GM12873 (cell line): ENCODE measurements at regions not wholly inside any gene's neighbourhood (a gene's known extent, or its start where the extent isn't known, plus 50 kb on each side); places are given as distances from the start of the nearest gene placed in this dataset.

Experiments
- TF ChIP-seq, protein P1 (sequence below): IDR thresholded peaks from 2 replicates; pipeline ENCODE4 v1.5.1; 2012; ENCODE audit warnings: low read depth, mild to moderate bottlenecking, moderate library complexity, low read length, control low read depth; ENCODE audit not compliant: insufficient read depth; ENCODE audit errors: missing control alignments

DNA sequence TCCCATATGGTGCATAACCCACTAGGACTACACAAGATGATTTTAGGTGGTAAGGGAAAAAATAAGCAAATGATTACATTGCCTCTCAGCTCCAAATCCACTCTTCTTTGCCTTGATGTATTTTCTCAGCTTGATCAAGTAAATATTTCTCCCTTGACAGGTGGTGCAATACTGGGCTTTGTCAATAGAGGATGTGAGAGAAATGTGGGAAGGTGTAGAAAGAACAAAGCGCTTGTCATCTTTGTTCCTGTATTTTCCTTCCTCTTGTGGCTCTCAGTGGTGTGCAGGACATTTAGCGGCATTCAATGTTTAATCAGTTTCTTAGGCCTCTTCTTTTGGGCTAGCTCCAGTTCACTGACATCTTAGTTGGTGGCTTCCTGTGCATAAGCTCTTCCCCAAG is 1165.8 kb upstream of the GOT2 start:
- TF ChIP-seq, protein P1, sequence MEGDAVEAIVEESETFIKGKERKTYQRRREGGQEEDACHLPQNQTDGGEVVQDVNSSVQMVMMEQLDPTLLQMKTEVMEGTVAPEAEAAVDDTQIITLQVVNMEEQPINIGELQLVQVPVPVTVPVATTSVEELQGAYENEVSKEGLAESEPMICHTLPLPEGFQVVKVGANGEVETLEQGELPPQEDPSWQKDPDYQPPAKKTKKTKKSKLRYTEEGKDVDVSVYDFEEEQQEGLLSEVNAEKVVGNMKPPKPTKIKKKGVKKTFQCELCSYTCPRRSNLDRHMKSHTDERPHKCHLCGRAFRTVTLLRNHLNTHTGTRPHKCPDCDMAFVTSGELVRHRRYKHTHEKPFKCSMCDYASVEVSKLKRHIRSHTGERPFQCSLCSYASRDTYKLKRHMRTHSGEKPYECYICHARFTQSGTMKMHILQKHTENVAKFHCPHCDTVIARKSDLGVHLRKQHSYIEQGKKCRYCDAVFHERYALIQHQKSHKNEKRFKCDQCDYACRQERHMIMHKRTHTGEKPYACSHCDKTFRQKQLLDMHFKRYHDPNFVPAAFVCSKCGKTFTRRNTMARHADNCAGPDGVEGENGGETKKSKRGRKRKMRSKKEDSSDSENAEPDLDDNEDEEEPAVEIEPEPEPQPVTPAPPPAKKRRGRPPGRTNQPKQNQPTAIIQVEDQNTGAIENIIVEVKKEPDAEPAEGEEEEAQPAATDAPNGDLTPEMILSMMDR = no peak

- TF ChIP-seq, protein P1 = no peak
Measured at GRCh38 chr16:59892376-59892775, 1158.3 kb upstream of the GOT2 start.

DNA sequence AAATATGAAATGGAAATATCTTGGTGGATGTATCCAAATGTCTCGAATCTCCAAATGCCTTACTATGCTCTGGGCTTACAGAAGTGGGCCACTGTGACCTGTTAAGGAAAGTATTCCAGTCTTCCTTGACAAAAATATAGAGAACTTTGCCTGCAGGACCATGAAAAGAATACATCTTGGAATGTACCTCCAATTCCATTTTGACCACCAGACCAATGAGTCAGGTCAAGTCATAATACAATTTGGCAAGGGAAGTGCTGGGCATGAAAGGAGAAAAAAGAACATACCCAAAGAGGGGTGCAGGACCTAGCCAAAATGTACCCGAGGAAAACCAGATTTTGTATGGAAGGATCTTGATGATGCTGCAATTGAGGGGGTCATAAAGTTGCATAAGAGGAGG is 1153.7 kb upstream of the GOT2 start:
- TF ChIP-seq, protein P1 = no peak

- TF ChIP-seq, protein P1 = no peak
Measured at GRCh38 chr16:59886021-59886420, 1151.9 kb upstream of the GOT2 start.

DNA sequence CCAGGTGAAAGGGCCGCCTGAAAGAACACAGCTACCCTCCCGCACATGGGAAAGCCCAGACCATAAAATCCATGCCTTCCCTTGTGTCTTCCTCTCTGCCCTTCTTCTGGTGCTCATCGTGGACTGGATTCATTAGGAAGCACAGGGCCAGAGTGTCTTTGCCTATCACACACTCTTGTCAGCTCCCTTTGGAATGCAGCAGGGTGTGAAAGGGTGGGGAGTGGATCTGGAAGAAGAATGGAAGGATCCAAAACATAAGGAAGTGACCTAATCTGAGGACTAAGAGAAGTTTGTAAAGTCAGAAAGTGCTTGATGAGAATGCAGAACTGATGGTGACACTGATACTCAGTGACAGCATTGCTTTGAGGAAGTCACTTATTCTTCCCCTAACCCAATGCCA is 1147.3 kb upstream of the GOT2 start:
- TF ChIP-seq, protein P1 = no peak

DNA sequence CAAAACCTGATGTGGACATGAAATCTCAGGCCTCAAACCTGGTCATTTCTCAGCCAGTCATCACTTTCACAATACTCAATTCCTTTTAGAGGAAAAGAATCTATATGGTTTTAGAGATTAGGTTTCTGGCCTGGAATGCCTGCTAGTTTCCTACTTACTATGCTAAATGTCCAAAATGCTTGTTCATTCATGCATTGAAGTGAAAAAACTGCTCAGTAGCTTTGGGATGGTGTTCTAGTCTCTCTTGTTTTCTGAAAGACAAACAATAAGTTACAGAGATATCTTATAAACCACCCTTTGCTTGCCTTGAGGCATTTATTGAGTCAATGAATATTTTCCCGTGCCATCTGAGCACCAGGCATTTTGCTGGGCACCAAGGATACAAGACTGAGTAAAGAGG is 1146.5 kb upstream of the GOT2 start:
- TF ChIP-seq, protein P1 = no peak

DNA sequence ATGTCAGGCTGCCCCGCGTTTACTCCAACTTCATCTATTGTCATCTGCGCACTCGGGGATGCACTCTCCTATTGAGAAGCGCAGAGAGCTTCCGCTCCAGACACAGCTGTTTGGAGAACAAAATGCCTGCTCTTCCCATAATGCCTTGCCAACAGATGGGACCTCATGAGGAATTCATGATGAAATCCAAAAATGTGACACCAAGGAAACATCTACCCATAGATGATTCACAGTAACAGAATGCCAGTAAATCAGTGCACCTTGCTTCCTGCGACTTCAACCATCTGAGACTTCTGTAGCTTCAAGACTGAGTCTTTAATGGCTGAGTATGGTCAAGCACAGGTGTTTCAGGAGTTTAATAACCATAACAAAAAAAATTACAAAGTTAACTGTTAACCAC is 1144.9 kb upstream of the GOT2 start:
- TF ChIP-seq, protein P1 = no peak
